HG03558 (cell line): ENCODE measurements at regions not wholly inside any gene's neighbourhood (a gene's known extent, or its start where the extent isn't known, plus 50 kb on each side); places are given as distances from the start of the nearest gene placed in this dataset.
"Not testable (repeated sequence)": the region's sequence is repeated elsewhere in the genome, so short reads cannot be mapped to it uniquely, and the experiment has no call there.

Experiments used
- ATAC-seq: cut with Tn5 transposase; IDR thresholded peaks from one replicate; pipeline ENCODE4 v1.9.1; 2021; ENCODE audit warnings: moderate number of reproducible peaks; ENCODE audit not compliant: unreplicated experiment; ENCODE audit errors: extremely low read depth

DNA sequence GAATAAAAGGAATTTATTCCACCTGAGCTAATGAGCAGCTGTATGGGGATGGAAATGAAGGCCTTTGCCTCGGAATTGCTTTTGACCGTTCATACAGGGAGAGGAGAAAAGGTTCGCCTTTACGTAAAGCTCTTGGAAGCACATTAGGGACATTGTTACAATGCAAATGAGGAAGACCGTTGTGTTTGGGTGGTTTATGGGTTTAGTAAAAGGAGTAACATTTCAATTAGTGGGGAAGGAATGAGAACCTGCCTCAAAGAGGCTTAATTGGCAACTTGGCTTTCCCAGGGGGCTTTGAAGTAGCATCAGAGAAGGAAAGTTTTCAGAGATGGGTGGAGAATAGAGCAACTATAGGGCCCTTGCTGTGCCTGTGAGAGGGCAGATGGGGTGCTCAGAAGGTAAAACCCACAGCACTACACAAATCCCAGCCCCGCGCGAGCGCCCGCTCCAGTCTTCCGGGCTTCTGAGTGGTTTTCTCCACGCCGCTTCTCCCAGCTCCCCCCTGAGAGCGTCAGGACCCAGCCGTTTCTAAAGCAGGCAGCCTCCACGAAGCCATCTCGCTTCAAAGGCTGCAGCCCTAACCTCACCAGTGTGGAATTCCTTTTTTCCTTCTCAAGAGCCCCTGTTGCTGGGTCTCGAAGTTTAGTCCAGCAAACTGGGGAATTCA lies 192.0 kb upstream of the HES1 start:
- no peak for ATAC-seq

DNA sequence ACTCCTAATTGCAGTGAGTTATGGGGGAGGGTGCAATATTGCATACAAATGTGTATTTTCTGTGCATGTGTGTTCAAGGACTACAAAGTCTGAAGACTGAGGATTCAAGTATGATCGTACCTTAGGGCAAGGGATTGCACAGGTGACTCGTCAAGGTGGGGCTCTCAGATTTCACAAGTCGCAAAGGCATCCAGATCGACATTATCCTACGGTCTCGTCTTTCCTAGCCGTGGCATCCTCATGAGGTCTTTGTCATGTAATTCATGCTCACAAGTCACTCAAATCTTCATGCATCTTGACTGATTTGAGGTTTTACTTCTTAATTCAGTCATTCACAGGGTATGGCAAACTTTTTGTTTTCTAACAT lies 191.4 kb upstream of the HES1 start:
- ATAC-seq, result no peak

DNA sequence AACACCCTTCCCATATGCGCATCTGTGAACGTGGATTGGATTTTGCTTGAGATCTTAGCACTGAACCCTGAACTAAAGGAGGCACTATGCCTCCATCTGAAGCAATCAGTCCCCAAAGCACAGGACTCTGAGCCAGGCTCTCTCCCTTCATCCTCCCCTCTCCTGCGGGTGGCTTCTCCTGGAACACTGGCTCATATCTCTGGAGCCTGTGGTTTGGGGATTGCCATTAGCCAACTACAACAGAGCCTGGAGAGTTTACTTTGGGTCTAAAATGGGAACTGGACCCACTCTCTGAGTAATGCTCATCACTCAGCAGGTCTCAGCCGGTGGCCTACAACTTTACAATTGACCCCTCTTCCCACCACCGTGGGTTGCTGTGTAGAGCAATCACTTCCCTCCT lies 190.8 kb upstream of the HES1 start:
- no peak for ATAC-seq

DNA sequence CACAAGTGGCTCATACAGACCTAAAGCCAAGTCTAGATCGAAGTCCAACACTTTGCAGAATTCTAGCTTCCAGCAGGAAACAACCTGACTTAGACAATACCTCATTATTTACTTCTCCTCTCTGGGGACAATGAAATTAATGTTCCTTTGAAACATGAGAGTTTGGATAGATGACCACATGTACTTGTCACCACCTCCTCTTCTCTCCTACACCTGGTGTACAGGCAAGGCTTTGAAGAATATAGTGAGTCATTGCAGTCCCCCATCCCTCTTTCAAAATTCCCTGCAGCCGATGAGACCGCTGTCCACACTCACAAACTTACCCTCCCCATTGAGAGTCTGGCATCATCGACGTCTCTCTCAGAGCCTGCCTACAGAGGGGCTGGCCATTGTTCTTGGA lies 189.0 kb upstream of the HES1 start:
- no peak for ATAC-seq

DNA sequence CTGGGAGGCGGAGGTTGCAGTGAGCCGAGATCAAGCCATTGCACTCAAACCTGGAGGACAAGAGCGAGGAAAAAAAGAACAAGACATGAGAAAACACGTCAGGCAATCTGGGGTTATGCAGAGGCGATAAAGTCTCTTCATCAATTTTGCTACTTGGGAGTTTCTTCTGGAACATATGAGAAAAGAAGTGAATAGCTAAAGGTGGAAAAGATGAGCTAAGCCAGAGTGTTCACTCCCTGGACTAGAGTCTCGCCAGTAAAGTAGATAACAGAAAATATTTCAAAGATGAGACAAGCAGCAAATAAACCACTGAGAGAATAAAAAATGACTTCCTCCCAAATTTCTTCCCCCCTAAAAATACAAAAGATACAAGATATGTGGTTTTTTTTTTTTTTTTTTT lies 188.4 kb upstream of the HES1 start:
- no peak for ATAC-seq

DNA sequence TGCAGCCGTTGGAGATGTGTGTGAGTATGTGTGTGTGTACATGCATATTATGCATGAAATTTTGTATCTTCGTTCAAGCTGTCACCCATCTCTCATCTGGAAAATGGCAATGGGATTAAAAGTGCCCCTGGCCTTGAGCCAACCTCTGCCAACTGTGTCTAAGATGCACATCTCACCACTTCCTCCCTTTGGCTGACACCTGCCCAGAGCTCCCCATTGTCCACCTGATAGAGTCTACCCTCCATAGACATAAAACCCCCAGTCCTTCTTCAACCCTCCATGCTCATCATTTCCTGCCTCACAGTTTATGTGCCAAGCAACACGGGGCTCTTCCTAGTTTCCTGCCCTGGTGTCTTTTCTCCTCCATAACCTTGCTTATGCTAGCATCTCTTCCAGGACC lies 187.5 kb upstream of the HES1 start:
- no peak for ATAC-seq

DNA sequence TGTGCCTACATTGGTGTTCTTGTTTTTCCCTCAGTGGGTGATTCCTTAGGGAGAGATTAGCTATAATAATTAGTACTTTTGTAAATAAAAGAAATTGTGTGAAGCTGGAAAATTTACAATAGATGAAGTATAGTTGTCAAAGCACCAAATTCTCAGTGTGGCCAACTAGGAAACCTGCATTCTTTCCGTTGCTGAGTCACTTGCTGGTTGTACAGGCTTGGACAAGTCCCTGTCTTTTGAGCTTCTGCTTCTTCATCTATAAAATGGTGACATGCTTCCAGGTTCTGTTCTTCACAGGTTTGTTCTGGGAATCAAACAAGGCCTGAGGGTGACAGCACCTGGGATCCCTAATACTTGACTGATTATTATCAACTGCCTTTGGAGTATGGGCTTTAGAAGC lies 184.1 kb upstream of the HES1 start:
- ATAC-seq, result no peak

DNA sequence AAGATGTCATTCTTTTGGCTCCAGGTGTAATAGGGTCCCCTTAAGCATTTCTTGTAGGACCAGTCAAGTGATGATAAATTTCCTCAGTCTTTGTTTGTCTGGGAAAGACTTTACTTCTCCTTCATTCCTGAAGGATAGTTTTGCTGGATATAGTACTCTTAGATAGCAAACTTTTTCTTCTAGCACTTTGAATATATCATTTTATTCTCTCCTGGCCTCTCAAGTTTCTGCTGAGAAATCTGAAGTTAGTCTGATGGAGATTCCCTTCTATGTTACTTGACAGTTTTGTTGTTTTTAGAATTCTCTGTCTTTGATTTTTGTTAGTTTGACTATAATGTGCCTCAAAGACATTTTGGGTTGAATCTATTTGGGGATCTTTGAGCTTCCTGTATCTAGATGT lies 181.2 kb upstream of the HES1 start:
- no peak for ATAC-seq

DNA sequence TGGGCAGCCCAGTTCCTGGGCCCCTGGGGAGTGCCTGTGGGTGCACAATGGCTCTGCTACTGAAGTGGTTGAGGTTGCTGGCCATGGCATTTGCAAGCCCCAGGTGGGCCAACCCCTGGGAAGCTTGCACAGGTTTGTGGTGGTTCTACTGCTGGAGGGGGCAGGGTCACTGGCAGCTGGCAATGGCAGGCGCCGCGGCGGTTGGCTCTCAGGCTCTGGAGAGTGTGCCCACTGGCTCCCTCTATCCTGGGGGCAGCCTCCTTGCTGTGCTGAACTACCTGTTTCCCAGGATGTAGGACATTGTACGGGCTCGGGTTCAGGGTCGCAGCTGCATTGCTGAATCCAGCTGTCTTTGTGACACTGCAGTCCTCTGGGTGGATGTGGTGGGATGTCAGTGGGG lies 180.2 kb upstream of the HES1 start:
- no peak for ATAC-seq

DNA sequence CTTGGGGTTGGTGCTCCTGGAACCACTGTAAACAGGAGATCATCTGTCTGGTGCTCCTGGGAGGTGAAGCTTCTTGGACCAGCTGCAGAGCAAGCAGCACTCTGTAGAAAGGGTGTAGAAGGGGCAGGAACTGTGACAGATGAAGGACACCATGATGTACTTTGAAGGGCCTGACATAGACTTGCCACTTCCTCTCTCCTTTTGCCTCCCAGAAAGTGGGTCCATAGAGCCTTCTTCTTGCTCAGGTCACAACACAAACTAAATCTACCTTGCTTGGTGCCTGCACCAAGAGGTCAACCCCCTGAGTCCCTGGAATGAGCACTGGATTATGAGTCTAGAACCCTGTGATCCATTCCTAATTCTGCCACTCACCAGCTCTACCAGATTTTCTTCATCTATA lies 176.1 kb upstream of the HES1 start:
- ATAC-seq, result no peak

DNA sequence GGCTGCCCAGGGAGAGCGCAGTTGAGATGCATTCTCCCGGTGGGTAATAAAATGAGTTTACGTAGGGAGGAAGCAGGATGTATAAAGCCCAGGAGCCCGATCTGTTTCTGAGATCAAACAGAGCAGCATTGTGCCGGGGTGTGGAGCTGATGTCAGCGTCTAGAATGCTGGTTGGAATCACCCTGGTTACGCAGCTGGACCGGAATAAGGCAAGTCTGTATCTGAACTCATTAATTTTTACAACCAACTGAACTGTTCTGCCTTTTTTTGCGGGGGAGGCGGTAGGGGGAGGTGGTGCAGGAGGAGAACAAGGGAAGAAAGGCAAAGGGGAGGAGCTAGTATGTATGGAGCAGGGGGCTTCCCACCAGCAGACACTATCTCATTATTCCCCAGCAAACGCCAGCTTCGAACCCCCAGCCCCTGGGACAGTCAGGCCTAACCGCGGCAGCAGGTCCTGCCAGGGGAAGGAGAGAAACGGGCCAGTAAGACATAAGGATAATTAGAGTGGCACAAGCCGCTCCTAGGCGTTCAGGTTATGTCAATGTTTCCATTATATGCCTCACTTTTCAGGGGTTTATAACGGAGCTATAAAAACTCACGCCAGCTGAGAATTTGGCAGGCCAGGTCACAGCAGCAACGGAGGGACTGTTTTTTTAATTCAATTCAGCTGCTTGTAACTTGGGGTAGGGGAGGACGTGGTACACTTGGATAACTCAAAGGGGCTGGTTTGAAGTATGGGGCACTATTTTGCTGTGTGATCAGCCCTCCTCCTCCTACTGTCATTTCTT lies 175.3 kb upstream of the HES1 start:
- ATAC-seq, result no peak

DNA sequence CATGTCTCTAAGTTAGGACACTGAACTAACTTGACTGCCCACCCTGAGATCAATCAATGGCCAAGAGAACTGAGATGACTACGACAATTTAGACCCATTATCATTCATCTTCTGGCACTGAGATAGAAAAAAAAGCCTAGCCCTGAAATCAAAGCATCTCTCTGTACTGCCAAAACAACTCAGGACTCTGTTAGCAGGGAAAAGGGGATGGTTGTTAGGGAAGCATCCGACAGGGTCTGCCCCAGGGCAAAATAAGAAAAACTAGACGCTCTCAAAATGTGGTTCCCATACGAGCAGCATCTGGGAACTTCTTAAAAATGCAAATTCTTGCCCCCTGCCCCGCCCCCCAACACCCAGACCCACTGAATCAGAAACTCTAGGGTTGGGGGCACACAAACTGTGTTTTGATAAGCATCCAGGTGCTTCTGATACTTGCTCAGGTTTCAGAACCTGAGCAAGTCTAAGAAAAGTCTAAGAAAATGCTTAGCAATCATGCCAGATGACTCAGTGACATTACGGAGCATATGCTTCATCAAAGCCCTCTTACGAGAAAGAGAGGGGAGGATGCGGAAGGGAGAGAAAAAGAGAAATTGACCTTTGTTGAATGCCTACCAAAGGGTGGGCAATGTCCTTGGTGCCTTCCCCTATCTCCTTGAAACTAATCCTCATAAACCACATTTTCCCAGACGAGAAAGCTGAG lies 172.8 kb upstream of the HES1 start:
- no peak for ATAC-seq

DNA sequence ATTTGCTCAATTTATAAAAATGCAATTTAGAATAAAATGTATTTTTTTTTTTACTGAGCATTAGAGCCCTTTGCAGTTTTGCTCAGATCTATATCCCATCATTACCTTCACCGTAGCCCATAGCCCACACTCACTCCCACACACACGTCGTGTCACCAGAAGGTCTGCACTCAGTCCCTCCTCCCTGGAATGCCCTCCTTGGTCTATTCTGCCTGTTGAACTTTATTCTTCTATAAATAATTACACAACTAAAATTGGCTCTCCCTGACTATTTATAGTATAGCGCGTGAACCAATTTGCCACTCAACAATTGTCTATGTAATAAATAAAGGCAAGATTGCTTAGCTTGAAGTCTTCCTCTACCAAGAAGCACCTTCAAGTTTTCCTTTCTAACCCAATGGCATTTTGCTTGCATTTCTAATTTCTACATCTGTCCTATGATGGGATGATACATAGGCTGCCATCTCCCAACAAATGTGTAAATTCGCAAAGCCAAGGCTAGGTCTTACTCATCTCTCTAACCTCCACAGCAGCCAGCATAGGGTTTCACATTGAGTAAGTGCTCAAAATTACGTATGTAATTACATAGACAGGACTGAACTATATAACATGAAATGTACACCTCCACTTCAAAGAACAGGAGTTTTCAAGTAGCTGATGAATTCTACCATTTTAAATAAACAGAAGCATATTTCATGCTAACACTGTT lies 172.0 kb upstream of the HES1 start:
- ATAC-seq, result no peak

DNA sequence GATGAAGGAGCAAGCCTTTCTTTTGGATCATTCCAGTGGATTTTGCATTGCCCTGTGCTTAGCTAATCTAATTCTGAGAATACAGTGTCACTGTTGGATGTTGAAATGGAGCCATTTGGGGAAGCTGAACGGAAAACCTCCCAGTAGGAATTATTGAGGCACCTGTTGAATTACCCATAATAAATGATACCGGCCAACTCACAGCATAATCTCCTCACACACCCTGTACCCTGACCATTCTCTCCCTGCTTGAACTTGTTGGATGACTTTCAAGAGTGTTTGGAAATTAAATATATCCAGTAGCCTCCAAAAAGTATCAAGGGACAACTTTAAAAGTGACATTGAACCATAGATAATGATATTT lies 171.4 kb upstream of the HES1 start:
- no peak for ATAC-seq

DNA sequence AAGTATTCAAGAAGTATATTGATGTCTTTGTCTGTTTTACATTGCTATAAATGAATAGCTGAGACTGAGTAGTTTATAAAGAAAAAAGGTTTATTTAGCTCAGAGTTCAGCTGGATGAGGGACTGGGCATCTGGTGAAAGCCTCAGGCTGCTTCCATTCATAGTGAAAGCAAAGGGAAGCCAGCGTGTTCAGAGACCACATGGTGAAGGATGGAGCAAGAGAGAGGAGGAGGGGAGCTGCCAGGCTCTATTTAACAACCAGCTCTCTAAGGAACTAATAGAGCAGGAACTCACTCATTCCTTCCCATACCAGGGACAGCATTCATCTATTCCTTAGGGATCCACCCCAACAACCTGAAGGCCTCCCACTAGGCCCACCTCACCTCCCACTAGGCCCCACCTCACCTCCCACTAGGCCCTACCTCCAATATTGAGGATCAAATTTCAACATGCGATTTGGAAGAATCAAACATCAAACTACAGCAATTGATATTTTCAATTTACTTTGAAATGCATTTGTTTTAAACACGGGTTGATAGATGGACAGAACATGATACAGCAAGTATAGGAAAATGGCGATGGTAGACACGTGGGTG lies 167.5 kb upstream of the HES1 start:
- ATAC-seq, result no peak

DNA sequence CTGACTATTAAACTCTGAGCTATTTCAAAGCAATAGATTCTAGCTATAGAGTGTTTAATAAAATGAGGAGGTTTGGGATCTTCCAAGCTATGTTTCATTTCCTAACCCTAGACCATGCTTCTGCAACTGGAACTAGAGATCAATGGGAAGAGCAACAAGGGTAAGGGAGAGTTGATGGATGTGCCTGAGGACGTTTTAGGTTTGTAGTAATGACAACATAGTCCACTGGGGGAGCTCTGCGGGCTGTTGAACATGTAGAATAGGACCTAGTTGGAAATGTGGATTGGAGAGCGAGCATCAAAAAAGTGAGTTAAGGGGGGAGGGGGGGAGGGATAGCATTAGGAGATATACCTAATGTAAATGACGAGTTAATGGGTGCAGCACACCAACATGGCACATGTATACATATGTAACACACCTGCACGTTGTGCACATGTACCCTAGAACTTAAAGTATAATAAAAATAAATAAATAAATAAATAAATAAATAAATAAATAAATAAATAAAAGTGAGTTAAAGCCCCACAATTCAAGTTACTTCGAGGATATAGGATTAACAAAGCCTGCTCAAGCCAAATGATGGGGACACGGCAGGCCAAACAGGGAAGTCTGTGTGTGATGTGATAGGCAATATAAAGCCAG lies 165.7 kb upstream of the HES1 start:
- not testable (repeated sequence) for ATAC-seq

DNA sequence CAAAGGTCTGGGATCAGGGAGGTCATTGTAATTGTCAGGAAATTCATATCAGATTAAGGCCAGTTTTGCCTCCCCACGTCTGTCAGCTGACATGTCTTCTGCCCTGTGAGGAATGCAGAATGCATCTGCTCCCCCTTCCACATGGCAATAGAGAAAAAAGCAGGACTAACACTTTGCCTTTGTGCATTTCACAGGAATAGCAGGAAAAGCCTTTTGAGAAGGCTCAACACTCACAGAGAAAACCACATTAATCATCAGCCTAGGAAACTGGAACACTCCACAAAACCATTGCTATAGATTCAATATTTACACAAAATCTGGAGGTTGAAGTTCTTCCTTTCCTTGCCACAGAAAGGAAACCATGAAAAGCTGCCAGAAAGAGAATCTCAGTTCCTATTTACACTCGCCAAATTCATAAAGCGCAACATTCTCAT lies 165.2 kb upstream of the HES1 start:
- no peak for ATAC-seq

DNA sequence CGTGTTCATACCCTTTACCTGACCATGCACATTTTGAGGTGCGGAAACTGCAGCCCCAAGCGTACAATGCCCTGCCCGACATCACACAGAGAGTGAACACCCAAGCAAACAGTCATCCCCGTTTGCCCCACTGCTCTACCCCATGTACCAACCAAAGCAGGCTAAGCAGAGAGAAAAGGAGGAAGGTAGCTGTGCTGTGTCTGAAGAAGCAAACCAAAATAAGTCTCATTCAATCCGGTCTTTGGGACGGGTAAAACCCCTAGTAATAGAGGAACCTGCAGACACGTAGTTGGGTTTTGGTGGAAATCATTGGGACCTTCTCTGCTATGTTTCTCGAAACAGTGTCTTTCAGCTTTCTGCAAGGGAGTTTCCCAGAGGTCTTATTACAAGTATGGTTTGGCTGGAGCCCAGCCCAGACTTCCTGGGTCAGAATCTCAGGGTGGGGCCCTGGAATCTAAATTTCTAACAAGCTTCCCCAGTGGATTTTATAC lies 164.6 kb upstream of the HES1 start:
- ATAC-seq, result no peak

DNA sequence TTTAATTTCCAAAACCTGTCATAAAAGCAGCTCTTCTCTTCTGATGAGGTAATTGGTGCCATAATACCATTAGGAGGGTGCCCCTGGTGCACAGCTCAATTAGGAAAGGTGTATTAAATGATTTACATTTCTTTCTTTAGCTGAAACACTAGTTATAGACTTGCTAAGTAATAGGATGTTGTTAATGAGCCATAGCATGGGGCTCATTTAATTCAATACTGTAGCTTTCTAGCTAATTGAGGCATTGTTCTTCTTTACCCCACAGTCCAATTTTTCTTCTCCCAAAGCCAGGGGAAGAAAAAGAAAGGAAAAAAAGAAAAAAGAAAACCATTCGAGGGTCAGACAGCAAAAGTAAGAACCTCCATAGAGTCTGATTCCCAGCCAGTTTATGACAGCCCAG lies 164.0 kb upstream of the HES1 start:
- no peak for ATAC-seq

DNA sequence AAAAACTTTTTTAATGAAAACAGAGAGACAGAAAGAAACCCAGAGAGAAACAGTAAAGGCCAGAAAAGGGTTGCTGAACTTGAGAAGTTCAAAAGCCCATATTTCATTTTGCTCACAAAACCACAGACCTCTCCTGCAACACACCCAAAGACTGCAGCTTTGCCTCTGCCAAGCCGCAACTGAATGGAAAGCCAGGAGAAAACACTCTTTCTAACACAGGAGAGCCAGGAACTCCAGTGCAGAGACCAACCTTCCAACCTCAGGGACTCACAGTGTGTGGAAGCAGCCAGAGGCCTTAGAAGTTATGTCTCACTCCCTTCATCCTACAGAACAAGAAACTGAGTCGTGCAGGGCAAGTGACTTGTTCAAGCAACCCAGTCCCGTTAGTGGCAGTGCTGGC lies 163.1 kb upstream of the HES1 start:
- no peak for ATAC-seq
